BJ (cell line): ENCODE measurements at regions not wholly inside any gene's neighbourhood (a gene's known extent, or its start where the extent isn't known, plus 50 kb on each side); places are given as distances from the start of the nearest gene placed in this dataset.

Experiments used
- CTCF ChIA-PET: fragments of 350-600 bp; formaldehyde crosslinking; extraction: SDS; loops from one replicate; lab custom pipeline; 2021; ENCODE audit warnings: antibody characterized with exemption, inconsistent platforms; lab: Yijun Ruan, JAX
- POLR2A ChIA-PET: fragments of 300-600 bp; sonication (Branson Sonifier 250); formaldehyde crosslinking; extraction: SDS; loops from one replicate; lab custom pipeline; 2021; ENCODE audit warnings: antibody characterized with exemption; lab: Charles Lee
- DNase-seq: peaks from one replicate; pipeline ENCODE4 v3.0.0-alpha.2; 2011; ENCODE audit warnings: low read depth
- H3K27me3 ChIP-seq: 2 replicates; pipeline ENCODE4 v1.6.0; 2011; ENCODE audit warnings: low read length; ENCODE audit not compliant: control insufficient read depth, insufficient read depth
- H3K36me3 ChIP-seq: 2 replicates; pipeline ENCODE4 v1.5.1; 2011; ENCODE audit warnings: low read length; ENCODE audit not compliant: control insufficient read depth, insufficient read depth
- H3K4me3 ChIP-seq: 2 replicates; pipeline ENCODE4 v1.5.1; 2011; ENCODE audit warnings: low read depth, mild to moderate bottlenecking, control low read depth, low read length
- CTCF ChIP-seq: IDR thresholded peaks from 2 replicates; pipeline ENCODE4 v1.5.1; 2011; ENCODE audit warnings: low read depth, mild to moderate bottlenecking, control low read depth, inconsistent platforms, low read length, moderate library complexity; ENCODE audit not compliant: insufficient read depth

DNA sequence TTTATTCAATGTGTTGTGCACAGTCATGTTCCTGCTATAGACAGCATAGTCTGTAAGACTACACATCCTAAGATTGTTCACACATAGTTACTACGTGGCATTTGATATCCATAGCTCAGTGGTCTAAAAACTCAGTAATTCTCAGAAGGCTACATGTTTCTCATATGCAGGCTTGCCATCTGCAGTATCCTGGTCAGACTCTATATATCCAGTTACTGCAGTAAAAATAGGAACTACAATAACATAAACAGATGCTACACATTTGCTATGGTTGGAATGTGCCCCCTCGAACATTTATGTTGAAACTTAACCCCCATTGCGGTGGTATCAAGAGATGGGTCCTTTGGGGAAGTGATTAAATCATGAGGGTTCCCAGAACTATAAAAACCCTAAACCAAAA is 1377.8 kb upstream of the LRRTM3 start:
- no peaks in the 10 kb centered on the region for H3K36me3 ChIP-seq
- no peak overlapping the region for H3K4me3 ChIP-seq
- ChIA-PET POLR2A (no interaction called here), CTCF (no interaction called here)
- H3K27me3 ChIP-seq, result no peaks in the 10 kb centered on the region; the same call in 1 of the 2 replicates
- TF ChIP-seq CTCF, result no peak
- DNase-seq, result no peak

DNA sequence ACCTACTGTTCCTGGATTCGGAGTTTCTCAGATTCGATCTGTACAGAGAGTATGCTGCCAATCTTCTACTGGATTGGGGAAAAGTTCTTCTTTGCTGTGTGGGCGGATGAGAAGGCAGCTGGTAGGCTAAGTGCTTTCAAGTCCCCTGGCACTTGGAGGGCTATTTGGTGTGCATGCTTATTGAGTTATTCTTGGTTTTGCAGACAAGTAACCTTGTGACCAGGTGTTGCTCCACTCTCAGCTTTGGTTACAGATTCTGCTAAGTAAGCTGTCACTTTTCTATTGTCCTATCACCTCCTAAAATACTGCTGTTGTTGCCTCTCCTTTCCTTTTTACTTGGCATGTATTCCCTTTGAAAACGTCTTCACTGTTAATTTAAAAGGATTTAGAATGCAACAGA is 1375.1 kb upstream of the LRRTM3 start:
- H3K4me3 ChIP-seq, result no peak overlapping the region
- H3K36me3 ChIP-seq, result no peaks in the 10 kb centered on the region
- no peak for TF ChIP-seq CTCF
- H3K27me3 ChIP-seq, result no peaks in the 10 kb centered on the region; the same call in 1 of the 2 replicates
- no peak for DNase-seq
- ChIA-PET CTCF (no interaction called here), POLR2A (no interaction called here)

- ChIA-PET POLR2A (no interaction called here), CTCF (no interaction called here)
- H3K4me3 ChIP-seq, result no peak overlapping the region
- TF ChIP-seq CTCF, result no peak
- H3K27me3 ChIP-seq, result no peaks in the 10 kb centered on the region
- H3K36me3 ChIP-seq, result no peaks in the 10 kb centered on the region
- DNase-seq, result no peak
These were observed 1370.6 kb upstream of the LRRTM3 start for GRCh38 chr10:65555192-65555591.

- no peak for TF ChIP-seq CTCF
- H3K27me3 ChIP-seq, result no peaks in the 10 kb centered on the region
- CTCF ChIA-PET, result no interaction called here
- POLR2A ChIA-PET, result no interaction called here
- H3K36me3 ChIP-seq, result no peaks in the 10 kb centered on the region
- no peak for DNase-seq
- H3K4me3 ChIP-seq, result no peak overlapping the region
These were observed 1369.8 kb upstream of the LRRTM3 start for GRCh38 chr10:65556006-65556405.

DNA sequence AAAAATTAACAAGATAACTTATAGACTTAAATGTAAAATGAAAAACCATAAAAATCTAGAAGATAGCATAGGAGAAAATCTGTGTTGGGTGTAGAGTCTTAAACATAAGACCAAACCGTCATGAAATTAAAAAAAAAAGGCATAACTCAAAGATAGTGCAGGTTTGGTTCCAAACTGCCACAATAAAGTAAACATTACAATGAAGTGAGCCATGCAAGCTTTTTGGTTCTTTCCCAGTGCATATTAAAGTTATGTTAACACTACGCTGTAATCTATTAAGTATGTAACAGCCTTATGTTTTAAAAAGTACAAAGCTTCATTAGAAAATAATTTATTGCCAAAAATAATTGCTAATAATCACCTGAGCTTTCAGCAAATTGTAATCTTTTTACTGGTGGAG is 1366.5 kb upstream of the LRRTM3 start:
- no peak for DNase-seq
- no peak overlapping the region for H3K4me3 ChIP-seq
- TF ChIP-seq CTCF, result no peak
- no peaks in the 10 kb centered on the region for H3K36me3 ChIP-seq
- POLR2A ChIA-PET, result no interaction called here
- H3K27me3 ChIP-seq, result no peaks in the 10 kb centered on the region
- CTCF ChIA-PET, result no interaction called here
